ENCODE measurements at regions not wholly inside any gene's neighbourhood (a gene's known extent, or its start where the extent isn't known, plus 50 kb on each side); places are given as distances from the start of the nearest gene placed in this dataset. TPM values are rescaled to one million over a fixed set of nuclear protein-coding genes. Genes with fewer than 3 reads are reported as not detected.

DNA sequence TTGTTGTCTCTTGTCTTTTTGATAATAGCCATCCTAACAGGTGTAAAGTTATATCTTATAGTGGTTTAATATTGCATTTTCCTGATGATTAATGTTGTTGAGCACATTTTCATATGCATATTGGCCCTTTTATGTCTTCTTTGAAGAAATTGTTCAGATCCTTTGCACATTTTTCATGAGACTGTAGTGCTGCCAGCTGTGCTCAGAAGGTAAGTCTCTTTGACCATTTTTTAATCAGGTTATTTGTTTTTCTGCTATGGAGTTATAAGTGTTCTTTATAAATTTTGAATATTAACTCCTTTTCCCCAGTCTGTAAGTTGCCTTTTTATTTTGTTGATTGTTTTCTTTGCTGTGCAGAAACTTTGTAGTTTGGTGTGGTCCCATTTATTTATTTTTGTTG lies 55.8 kb upstream of the ZNF184 start:
- ChIA-PET POLR2A (ENCODE audit: unreplicated experiment) (no interaction called here), CTCF (no interaction called here)
- H2AK5ac ChIP-seq (ENCODE audit: low read depth, low read length) = no peak overlapping the region
- H4K91ac ChIP-seq (ENCODE audit: insufficient read depth, low read depth, low read length) = no peak overlapping the region
- H2BK5ac ChIP-seq (ENCODE audit: low read depth, low read length, poor library complexity, severe bottlenecking) = no peak overlapping the region
- no peak overlapping the region for H2AFZ ChIP-seq (replicated peaks; ENCODE audit: low read length, poor library complexity)
- no peaks in the 10 kb centered on the region for H3K9me1 ChIP-seq (ENCODE audit: insufficient read depth, low read length)
- H4K20me1 ChIP-seq (ENCODE audit: insufficient read depth, low read length) = no peaks in the 10 kb centered on the region
- no peak overlapping the region for H3K4ac ChIP-seq (ENCODE audit: low read depth, low read length)
- no peak overlapping the region for H3K4me3 ChIP-seq (ENCODE audit: insufficient read depth, low read depth, low read length)
- H2AK9ac ChIP-seq (replicated peaks; ENCODE audit: low read depth, low read length, poor library complexity) = no peak overlapping the region
- no peaks in the 10 kb centered on the region for H3K79me1 ChIP-seq (ENCODE audit: low read depth in 1 of 2, low read length in 2 of 2)
- no peaks in the 10 kb centered on the region for H3K27me3 ChIP-seq (ENCODE audit: control insufficient read depth, insufficient read depth, low read length)
- H3K18ac ChIP-seq (ENCODE audit: low read depth, low read length) = no peak overlapping the region
- no peak overlapping the region for H3K23ac ChIP-seq (ENCODE audit: low read depth, low read length)
- H3K9me3 ChIP-seq (ENCODE audit: control insufficient read depth, insufficient read depth, low read length) = no peaks in the 10 kb centered on the region
- H3K27ac ChIP-seq (ENCODE audit: insufficient read depth, low read length) = no peak overlapping the region
- no peak overlapping the region for H2BK120ac ChIP-seq (ENCODE audit: low read depth, low read length)
- H4K8ac ChIP-seq (ENCODE audit: low read depth in 2 of 2, low read length in 2 of 2) = no peak overlapping the region
- H3K56ac ChIP-seq (ENCODE audit: extremely low read depth, insufficient read depth, low read length) = no peak overlapping the region
- dilution Hi-C loops (cut with HindIII; ENCODE audit: low sequenced_read_pairs, unreplicated experiment) = no loop called here
- BruUV-seq (replicated peaks) = no TSS peak
- TF ChIP-seq CEBPB (IDR thresholded peaks at IDR 0.05; ENCODE audit: low read depth, low read length) (no peak), CTCF (conservative IDR thresholded peaks at IDR 0.05; ENCODE audit: low read depth, low read length) (no peak), SMC3 (IDR thresholded peaks at IDR 0.05; ENCODE audit: low read depth, low read length) (no peak), RCOR1 (IDR thresholded peaks at IDR 0.05; ENCODE audit: insufficient replicate concordance, low read length) (no peak)
- TF ChIP-seq, protein P1, sequence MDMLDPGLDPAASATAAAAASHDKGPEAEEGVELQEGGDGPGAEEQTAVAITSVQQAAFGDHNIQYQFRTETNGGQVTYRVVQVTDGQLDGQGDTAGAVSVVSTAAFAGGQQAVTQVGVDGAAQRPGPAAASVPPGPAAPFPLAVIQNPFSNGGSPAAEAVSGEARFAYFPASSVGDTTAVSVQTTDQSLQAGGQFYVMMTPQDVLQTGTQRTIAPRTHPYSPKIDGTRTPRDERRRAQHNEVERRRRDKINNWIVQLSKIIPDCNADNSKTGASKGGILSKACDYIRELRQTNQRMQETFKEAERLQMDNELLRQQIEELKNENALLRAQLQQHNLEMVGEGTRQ (IDR thresholded peaks at IDR 0.05; ENCODE audit: low read depth, low read length) = no peak
- ATAC-seq (ENCODE audit: low read depth) (no peak), DNase-seq (no peak)
- no peaks in the 10 kb centered on the region for H3K36me3 ChIP-seq (ENCODE audit: control insufficient read depth, insufficient read depth, low read length)
- no peaks in the 10 kb centered on the region for H3K4me1 ChIP-seq (ENCODE audit: control insufficient read depth, insufficient read depth, low read length)
- no peak overlapping the region for H3K9ac ChIP-seq (ENCODE audit: low read depth, low read length)
- no peak overlapping the region for H2BK20ac ChIP-seq (ENCODE audit: low read depth, low read length)
- no peak overlapping the region for H2BK15ac ChIP-seq (ENCODE audit: low read depth, low read length)
- no peak overlapping the region for H4K5ac ChIP-seq (ENCODE audit: low read depth, low read length)
- H3K4me2 ChIP-seq (ENCODE audit: low read depth, low read length) = no peak overlapping the region
- H3K14ac ChIP-seq (replicated peaks; ENCODE audit: low read depth, low read length) = no peak overlapping the region
- in situ Hi-C loops (cut with MboI; ENCODE audit: low sequenced_read_pairs) = no loop called here
- intact Hi-C loops (cut with micrococcal nuclease) = no loop called here

Small RNA genes lying in the stretch of these regions (microRNA-seq; reads per million reads assigned to microRNA genes)
- gene AL031229.1 (ENCODE audit: insufficient read depth, insufficient read length) (not detected), gene HIST1H4PS1 (ENCODE audit: insufficient read depth, insufficient read length) (not detected), gene RNU6-471P (ENCODE audit: insufficient read depth, insufficient read length) (not detected)

Small RNA genes lying in the stretch of these regions (small RNA-seq; reads per million reads assigned to genes)
- gene AL031229.1 (0 reads per million in 5 experiments), gene HIST1H4PS1 (0 to 0.07 (median 0) reads per million in 5 experiments), gene RNU6-471P (0 reads per million in 5 experiments)

Measured in IMR-90 (cell line).